Mesenchymal stem cell (in vitro differentiated cells and primary cell): ENCODE measurements at regions not wholly inside any gene's neighbourhood (a gene's known extent, or its start where the extent isn't known, plus 50 kb on each side); places are given as distances from the start of the nearest gene placed in this dataset.

Experiments
- DNase-seq: peaks from one replicate; pipeline ENCODE4 v3.0.0-alpha.2; 2013
- H2AFZ ChIP-seq: one replicate; pipeline ENCODE4 v1.6.1; 2013; ENCODE audit warnings: low read depth, mild to moderate bottlenecking, control low read depth, inconsistent platforms, low read length, moderate library complexity
- H2AK5ac ChIP-seq: 2 replicates; pipeline ENCODE4 v1.6.1; 2013; ENCODE audit warnings: low read length, moderate library complexity, mild to moderate bottlenecking, inconsistent platforms; ENCODE audit not compliant: severe bottlenecking
- H2BK120ac ChIP-seq: one replicate; pipeline ENCODE4 v1.6.1; 2013; ENCODE audit warnings: low read depth, mild to moderate bottlenecking, inconsistent platforms, low read length, moderate library complexity
- H2BK12ac ChIP-seq, 2 experiments: one replicate each; pipeline ENCODE4 v1.6.1; 2013; ENCODE audit warnings: inconsistent platforms in 2 of 2, low read length in 2 of 2, mild to moderate bottlenecking in 2 of 2, moderate library complexity in 2 of 2, control low read depth in 1 of 2
- H2BK15ac ChIP-seq: one replicate; pipeline ENCODE4 v1.6.1; 2013; ENCODE audit warnings: mild to moderate bottlenecking, low read depth, inconsistent platforms; ENCODE audit not compliant: poor library complexity, severe bottlenecking
- H2BK5ac ChIP-seq: 2 replicates; pipeline ENCODE4 v1.6.1; 2013; ENCODE audit warnings: low read depth, mild to moderate bottlenecking, low read length, control low read depth, inconsistent platforms; ENCODE audit not compliant: poor library complexity, severe bottlenecking
- H3K14ac ChIP-seq, 2 experiments: one replicate each; pipeline ENCODE4 v1.6.1; 2013; ENCODE audit warnings: inconsistent platforms in 2 of 2, low read length in 2 of 2, control low read depth in 1 of 2, mild to moderate bottlenecking in 1 of 2, moderate library complexity in 1 of 2
- H3K18ac ChIP-seq, 2 experiments: one replicate each; pipeline ENCODE4 v1.6.1; 2013; ENCODE audit warnings: inconsistent platforms in 2 of 2, low read length in 2 of 2, control low read depth in 1 of 2, low read depth in 1 of 2, mild to moderate bottlenecking in 1 of 2
- H3K23ac ChIP-seq, 2 experiments: one replicate each; pipeline ENCODE4 v1.6.1; 2013; ENCODE audit warnings: inconsistent platforms in 2 of 2, low read length in 2 of 2, mild to moderate bottlenecking in 2 of 2, moderate library complexity in 2 of 2, control low read depth in 1 of 2
- H3K27ac ChIP-seq: 2 replicates; pipeline ENCODE4 v1.5.1; 2013; ENCODE audit warnings: mild to moderate bottlenecking, moderate library complexity, low read length, control low read depth, inconsistent platforms; ENCODE audit not compliant: poor library complexity, severe bottlenecking
- H3K27me3 ChIP-seq, 2 experiments: 2 replicates each; pipeline versions ENCODE4 v1.6.1 to v1.7.0; 2013; ENCODE audit warnings: low read length in 2 of 2, mild to moderate bottlenecking in 2 of 2, moderate library complexity in 2 of 2, control low read depth in 1 of 2, inconsistent platforms in 1 of 2; ENCODE audit not compliant: control insufficient read depth in 1 of 2, insufficient read depth in 1 of 2
- H3K36me3 ChIP-seq, 2 experiments: 2 replicates each; pipeline versions ENCODE4 v1.6.1 to v1.7.0; 2013; ENCODE audit warnings: low read length in 2 of 2, control low read depth in 1 of 2, inconsistent platforms in 1 of 2, low read depth in 1 of 2, mild to moderate bottlenecking in 1 of 2; ENCODE audit not compliant: insufficient read depth in 2 of 2, control insufficient read depth in 1 of 2
- H3K4ac ChIP-seq, 2 experiments: one replicate each; pipeline ENCODE4 v1.6.1; 2013; ENCODE audit warnings: inconsistent platforms in 2 of 2, low read length in 2 of 2, mild to moderate bottlenecking in 2 of 2, moderate library complexity in 2 of 2, control low read depth in 1 of 2, low read depth in 1 of 2
- H3K4me1 ChIP-seq: 2 replicates; pipeline ENCODE4 v1.6.1; 2013; ENCODE audit warnings: low read depth, low read length, control low read depth; ENCODE audit not compliant: control insufficient read depth, insufficient read depth
- H3K4me2 ChIP-seq: 2 replicates; pipeline ENCODE4 v1.6.1; 2013; ENCODE audit warnings: low read length, mild to moderate bottlenecking, inconsistent platforms; ENCODE audit not compliant: poor library complexity, severe bottlenecking
- H3K4me3 ChIP-seq, 2 experiments: 2 replicates each; pipeline versions ENCODE4 v1.5.1 to v1.7.0; 2013; ENCODE audit warnings: low read length in 2 of 2, mild to moderate bottlenecking in 2 of 2, control low read depth in 1 of 2, low read depth in 1 of 2; ENCODE audit not compliant: insufficient read depth in 1 of 2
- H3K79me1 ChIP-seq: replicated peaks from 2 replicates; pipeline ENCODE4 v1.6.1; 2013; ENCODE audit warnings: mild to moderate bottlenecking, control low read depth, low read length, inconsistent platforms; ENCODE audit not compliant: poor library complexity, severe bottlenecking
- H3K9ac ChIP-seq: 2 replicates; pipeline ENCODE4 v1.7.0; 2013; ENCODE audit warnings: mild to moderate bottlenecking, low read length, moderate library complexity
- H3K9me3 ChIP-seq: 2 replicates; pipeline ENCODE4 v1.7.0; 2013; ENCODE audit warnings: mild to moderate bottlenecking, low read length; ENCODE audit not compliant: control insufficient read depth
- H4K8ac ChIP-seq: one replicate; pipeline ENCODE4 v1.6.1; 2013; ENCODE audit warnings: inconsistent platforms, mild to moderate bottlenecking, low read length, moderate library complexity
- H4K91ac ChIP-seq: one replicate; pipeline ENCODE4 v1.6.1; 2013; ENCODE audit warnings: mild to moderate bottlenecking, low read length, inconsistent platforms
- WGBS: methylation state at CpG from one replicate; pipeline ENCODE4 v1.1.7; 2013; ENCODE audit warnings: mixed read lengths; 5-methylcytosine and 5-hydroxymethylcytosine counted together

GRCh38 chr13:32837307-32837972 is 178.8 kb upstream of the KL start:
- 90% methylated on average over 5 of the region's 5 CpGs for WGBS
- Histone ChIP-seq H2BK15ac (no peak overlapping the region), H2BK12ac (peak overlapping the region in 1 of 2 experiments; percentile 31), H2AFZ (no peak overlapping the region), H3K9me3 (peaks cover 22% of the 10 kb centered on the region), H3K27ac (no peak overlapping the region), H3K23ac (no peak overlapping the region), H3K4me1 (peaks cover 4% of the 10 kb centered on the region), H3K4ac (no peak overlapping the region), H3K36me3 (no peaks in the 10 kb centered on the region), H2BK120ac (no peak overlapping the region), H3K4me2 (no peak overlapping the region), H3K79me1 (no peaks in the 10 kb centered on the region), H3K4me3 (no peak overlapping the region), H3K14ac (no peak overlapping the region), H4K91ac (no peak overlapping the region), H2AK5ac (no peak overlapping the region), H3K9ac (no peak overlapping the region), H3K18ac (peak overlapping the region in 1 of 2 experiments; percentile 52), H3K27me3 (no peaks in the 10 kb centered on the region), H4K8ac (no peak overlapping the region), H2BK5ac (no peak overlapping the region)
- DNase-seq, result no peak

GRCh38 chr13:32837973-32838927 is 178.0 kb upstream of the KL start:
- 77% methylated on average over 17 of the region's 18 CpGs for WGBS
- Histone ChIP-seq H3K9ac (no peak overlapping the region), H2BK15ac (peak overlapping the region; percentile 62), H3K23ac (no peak overlapping the region), H2AK5ac (peak overlapping the region; percentile 55), H3K4me3 (no peak overlapping the region), H3K27me3 (no peaks in the 10 kb centered on the region), H3K36me3 (no peaks in the 10 kb centered on the region), H2BK12ac (peak overlapping the region; percentile 15 to 90), H3K27ac (no peak overlapping the region), H3K18ac (peak overlapping the region; percentile 37 to 76), H2BK5ac (no peak overlapping the region), H3K9me3 (peaks cover 14% of the 10 kb centered on the region), H4K91ac (no peak overlapping the region), H3K4me2 (no peak overlapping the region), H3K79me1 (no peaks in the 10 kb centered on the region), H2AFZ (no peak overlapping the region), H3K4ac (peak overlapping the region in 1 of 2 experiments; percentile 68), H2BK120ac (peak overlapping the region; percentile 52), H3K14ac (peak overlapping the region in 1 of 2 experiments; percentile 12), H4K8ac (no peak overlapping the region), H3K4me1 (peaks cover 4% of the 10 kb centered on the region)
- DNase-seq, result no peak

- Histone ChIP-seq H3K4me1 (peaks cover 4% of the 10 kb centered on the region), H3K4ac (no peak overlapping the region), H4K91ac (no peak overlapping the region), H3K4me2 (no peak overlapping the region), H3K27me3 (no peaks in the 10 kb centered on the region), H3K9me3 (peaks cover 8% of the 10 kb centered on the region), H2AK5ac (no peak overlapping the region), H3K79me1 (no peaks in the 10 kb centered on the region), H3K9ac (no peak overlapping the region), H2BK15ac (no peak overlapping the region), H2BK12ac (peak overlapping the region in 1 of 2 experiments; percentile 39), H3K4me3 (no peak overlapping the region), H3K14ac (peak overlapping the region in 1 of 2 experiments; percentile 12), H3K18ac (no peak overlapping the region), H2BK5ac (no peak overlapping the region), H3K23ac (no peak overlapping the region), H2AFZ (no peak overlapping the region), H3K36me3 (no peaks in the 10 kb centered on the region), H2BK120ac (no peak overlapping the region), H3K27ac (no peak overlapping the region), H4K8ac (peak overlapping the region; percentile 12)
- DNase-seq, result peak; percentile 90
- WGBS, result 45% methylated on average over 3 of the region's 3 CpGs
Measured at GRCh38 chr13:32838945-32839344, 177.3 kb upstream of the KL start.

DNA sequence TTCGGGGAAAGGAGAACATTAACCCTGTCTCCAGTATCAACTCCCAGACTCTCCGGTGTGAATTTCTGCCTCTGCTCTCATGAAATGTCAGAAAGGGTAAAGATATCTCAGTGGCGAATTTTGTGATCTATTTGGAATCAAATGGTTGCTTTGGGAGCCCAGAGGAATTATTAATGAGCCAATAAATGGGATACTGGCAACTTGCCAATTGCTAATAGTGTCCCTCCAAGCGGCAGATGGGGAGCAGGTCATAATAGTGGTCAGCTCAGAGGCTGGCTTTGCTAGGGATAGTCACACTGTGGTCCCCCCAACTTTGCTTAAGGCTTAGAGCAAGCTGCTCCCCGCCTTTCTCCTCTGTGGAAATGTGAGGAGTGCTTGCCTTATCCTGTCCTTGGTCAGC is 176.1 kb upstream of the KL start:
- peak overlapping the region; percentile 84 for H4K91ac ChIP-seq
- DNase-seq, result no peak
- H3K36me3 ChIP-seq, result no peaks in the 10 kb centered on the region
- no peak overlapping the region for H3K4me3 ChIP-seq
- H3K14ac ChIP-seq, result no peak overlapping the region
- no peak overlapping the region for H2AFZ ChIP-seq
- H2BK120ac ChIP-seq, result no peak overlapping the region
- H2BK12ac ChIP-seq, result no peak overlapping the region
- peaks cover 4% of the 10 kb centered on the region for H3K4me1 ChIP-seq
- H3K4ac ChIP-seq, result no peak overlapping the region
- H3K27ac ChIP-seq, result no peak overlapping the region
- H3K9me3 ChIP-seq, result peaks cover 2% of the 10 kb centered on the region
- no peak overlapping the region for H4K8ac ChIP-seq
- no peaks in the 10 kb centered on the region for H3K27me3 ChIP-seq
- no peaks in the 10 kb centered on the region for H3K79me1 ChIP-seq
- H2BK5ac ChIP-seq, result no peak overlapping the region
- H3K9ac ChIP-seq, result no peak overlapping the region
- peak overlapping the region; percentile 35 to 61 for H3K18ac ChIP-seq
- H3K23ac ChIP-seq, result no peak overlapping the region
- H2BK15ac ChIP-seq, result no peak overlapping the region
- H3K4me2 ChIP-seq, result no peak overlapping the region
- H2AK5ac ChIP-seq, result no peak overlapping the region
- 97% methylated on average over 5 of the region's 5 CpGs for WGBS
